Endodermal cell (in vitro differentiated cells): ENCODE measurements at regions not wholly inside any gene's neighbourhood (a gene's known extent, or its start where the extent isn't known, plus 50 kb on each side); places are given as distances from the start of the nearest gene placed in this dataset.

Experiments used
- DNase-seq: peaks from one replicate; pipeline ENCODE4 v3.0.0-alpha.2; 2017
- H3K27ac ChIP-seq: 2 replicates; pipeline ENCODE4 v1.5.1; 2013; ENCODE audit warnings: mild to moderate bottlenecking, low read depth, low read length, moderate library complexity
- H3K27me3 ChIP-seq: 2 replicates; pipeline ENCODE4 v1.6.1; 2013; ENCODE audit warnings: mild to moderate bottlenecking, low read length, moderate library complexity; ENCODE audit not compliant: insufficient read depth, control insufficient read depth, poor library complexity, severe bottlenecking
- H3K36me3 ChIP-seq: 2 replicates; pipeline ENCODE4 v1.7.0; 2013; ENCODE audit warnings: mild to moderate bottlenecking, low read length, moderate library complexity; ENCODE audit not compliant: control insufficient read depth, insufficient read depth
- H3K4me1 ChIP-seq: one replicate; pipeline ENCODE4 v1.7.0; 2013; ENCODE audit warnings: low read length; ENCODE audit not compliant: control insufficient read depth, insufficient read depth
- H3K4me3 ChIP-seq: 2 replicates; pipeline ENCODE4 v1.5.1; 2013; ENCODE audit warnings: mild to moderate bottlenecking, low read length, moderate library complexity
- H3K9ac ChIP-seq: 2 replicates; pipeline ENCODE4 v1.6.1; 2013; ENCODE audit warnings: mild to moderate bottlenecking, low read length, moderate library complexity; ENCODE audit not compliant: poor library complexity, severe bottlenecking; ENCODE audit errors: extremely low read depth
- H3K9me3 ChIP-seq: 2 replicates; pipeline ENCODE4 v1.6.1; 2013; ENCODE audit warnings: mild to moderate bottlenecking, low read length, moderate library complexity; ENCODE audit not compliant: control insufficient read depth
- H3K27ac Mint-ChIP-seq: 2 replicates; pipeline ENCODE4 v1.8.0; 2020; ENCODE audit warnings: mixed read lengths
- H3K27me3 Mint-ChIP-seq: 2 replicates; pipeline ENCODE4 v1.8.0; 2021; ENCODE audit warnings: mild to moderate bottlenecking, mixed read lengths; ENCODE audit not compliant: insufficient read depth
- H3K36me3 Mint-ChIP-seq: 2 replicates; pipeline ENCODE4 v1.8.0; 2020; ENCODE audit warnings: low read depth, mixed read lengths
- H3K4me1 Mint-ChIP-seq: 2 replicates; pipeline ENCODE4 v1.8.0; 2020; ENCODE audit warnings: mixed read lengths
- H3K4me3 Mint-ChIP-seq: 2 replicates; pipeline ENCODE4 v1.8.0; 2020; ENCODE audit warnings: mild to moderate bottlenecking, moderate library complexity, mixed read lengths
- H3K9me3 Mint-ChIP-seq: 2 replicates; pipeline ENCODE4 v1.8.0; 2020; ENCODE audit warnings: mild to moderate bottlenecking, mixed read lengths
- CTCF ChIP-seq: fragments of 200-600 bp; sonication (generic); conservative IDR thresholded peaks from 2 replicates; pipeline ENCODE4 v1.5.0; 2021; ENCODE audit warnings: antibody characterized with exemption, mild to moderate bottlenecking
- WGBS, 2 experiments: methylation state at CpG; one replicate each; pipeline versions ENCODE4 v1.1.5 to v1.1.7; 2013; ENCODE audit warnings: missing lambda C conversion rate in 2 of 2, mixed read lengths in 1 of 2; ENCODE audit not compliant: insufficient coverage in 1 of 2, insufficient read length in 1 of 2; 5-methylcytosine and 5-hydroxymethylcytosine counted together

GRCh38 chrX:40973619-40974018, 111.6 kb upstream of the USP9X start:
- Mint-ChIP-seq H3K4me3 (no peak overlapping the region), H3K36me3 (no peaks in the 10 kb centered on the region), H3K27ac (no peak overlapping the region), H3K9me3 (peaks cover 69% of the 10 kb centered on the region), H3K4me1 (no peaks in the 10 kb centered on the region), H3K27me3 (no peaks in the 10 kb centered on the region)
- no peak overlapping the region for H3K4me3 ChIP-seq
- TF ChIP-seq CTCF, result no peak
- H3K36me3 ChIP-seq, result no peaks in the 10 kb centered on the region
- 92% methylated on average over 3 of the region's 3 CpGs; no CpG with 5 or more reads in 1 of the 2 experiments for WGBS, 2 experiments
- no peak overlapping the region for H3K27ac ChIP-seq
- no peaks in the 10 kb centered on the region for H3K27me3 ChIP-seq
- H3K4me1 ChIP-seq, result no peaks in the 10 kb centered on the region
- no peak for DNase-seq
- no peak overlapping the region for H3K9ac ChIP-seq
- peaks cover 4% of the 10 kb centered on the region for H3K9me3 ChIP-seq

GRCh38 chrX:40975951-40976350, 109.3 kb upstream of the USP9X start:
- H3K36me3 Mint-ChIP-seq, result no peaks in the 10 kb centered on the region
- H3K4me1 Mint-ChIP-seq, result no peaks in the 10 kb centered on the region
- WGBS, 2 experiments, result 80 to 95% methylated on average over 1 to 2 of the region's 3 CpGs

GRCh38 chrX:40976981-40977380, 108.3 kb upstream of the USP9X start:
- Histone ChIP-seq H3K27me3 (no peaks in the 10 kb centered on the region), H3K4me3 (no peak overlapping the region), H3K4me1 (no peaks in the 10 kb centered on the region), H3K36me3 (no peaks in the 10 kb centered on the region), H3K27ac (no peak overlapping the region), H3K9me3 (peaks cover 4% of the 10 kb centered on the region), H3K9ac (no peak overlapping the region)
- H3K27ac Mint-ChIP-seq, result no peak overlapping the region
- H3K9me3 Mint-ChIP-seq, result peaks cover 50% of the 10 kb centered on the region
- no peaks in the 10 kb centered on the region for H3K27me3 Mint-ChIP-seq
- no peak for TF ChIP-seq CTCF
- no peaks in the 10 kb centered on the region for H3K36me3 Mint-ChIP-seq
- DNase-seq, result no peak
- H3K4me3 Mint-ChIP-seq, result no peak overlapping the region
- WGBS, 2 experiments, result 92% methylated on average over 1 of the region's 1 CpG; no CpG with 5 or more reads in 1 of the 2 experiments
- H3K4me1 Mint-ChIP-seq, result no peaks in the 10 kb centered on the region

More at GRCh38 chrX:40975951-40976350, 109.3 kb upstream of the USP9X start:
- no peak for DNase-seq
- Mint-ChIP-seq H3K9me3 (peaks cover 55% of the 10 kb centered on the region), H3K27me3 (no peaks in the 10 kb centered on the region), H3K4me3 (no peak overlapping the region), H3K27ac (no peak overlapping the region)
- Histone ChIP-seq H3K27me3 (no peaks in the 10 kb centered on the region), H3K36me3 (no peaks in the 10 kb centered on the region), H3K4me3 (no peak overlapping the region), H3K9me3 (peaks cover 4% of the 10 kb centered on the region), H3K4me1 (no peaks in the 10 kb centered on the region), H3K9ac (no peak overlapping the region), H3K27ac (no peak overlapping the region)
- TF ChIP-seq CTCF, result no peak
